Fibroblast of skin of back (primary cell): ENCODE measurements at regions not wholly inside any gene's neighbourhood (a gene's known extent, or its start where the extent isn't known, plus 50 kb on each side); places are given as distances from the start of the nearest gene placed in this dataset.
A peak's percentile ranks its signal among the peaks of the same experiment; 100 is the strongest.

Source experiments
- DNase-seq: peaks from one replicate; pipeline ENCODE4 v3.0.0-alpha.2; 2013

- no peak for DNase-seq
These were observed 63.4 kb upstream of the SPTBN1 start for GRCh38 chr2:54392555-54393324.

- no peak for DNase-seq
These were observed 61.7 kb upstream of the SPTBN1 start for GRCh38 chr2:54394392-54394791.

GRCh38 chr2:54396107-54396506 lies 60.0 kb upstream of the SPTBN1 start:
- DNase-seq = peak; percentile 81

- no peak for DNase-seq
These were observed 59.3 kb upstream of the SPTBN1 start for GRCh38 chr2:54396798-54397197.

GRCh38 chr2:54397426-54397825 lies 58.7 kb upstream of the SPTBN1 start:
- DNase-seq = no peak

GRCh38 chr2:54401554-54401953 lies 54.6 kb upstream of the SPTBN1 start:
- no peak for DNase-seq

GRCh38 chr2:54402350-54402749 lies 53.8 kb upstream of the SPTBN1 start:
- DNase-seq = peak; percentile 85

- no peak for DNase-seq
These were observed 52.5 kb upstream of the SPTBN1 start for GRCh38 chr2:54403512-54404238.

GRCh38 chr2:54404270-54404669 lies 51.9 kb upstream of the SPTBN1 start:
- no peak for DNase-seq

GRCh38 chr2:54406031-54406430 lies 50.1 kb upstream of the SPTBN1 start:
- DNase-seq = no peak
